Cardiac muscle cell (in vitro differentiated cells and primary cell): ENCODE measurements at regions not wholly inside any gene's neighbourhood (a gene's known extent, or its start where the extent isn't known, plus 50 kb on each side); places are given as distances from the start of the nearest gene placed in this dataset.

Source experiments
- DNase-seq, 2 donors: peaks; one replicate each; pipeline versions ENCODE4 v3.0.0 to v3.0.0-alpha.2; 2010 to 2017; ENCODE audit warnings: low read depth in 1 of 2, low spot score in 1 of 2
- H3K27ac ChIP-seq: fragments of 200-600 bp; sonication (generic); 2 replicates; pipeline ENCODE4 v1.5.1; 2016
- H3K27me3 ChIP-seq: fragments of 200-600 bp; sonication (generic); 2 replicates; pipeline ENCODE4 v1.6.0; 2016; ENCODE audit warnings: control low read depth
- H3K36me3 ChIP-seq: fragments of 200-600 bp; sonication (generic); 2 replicates; pipeline ENCODE4 v1.5.1; 2016; ENCODE audit warnings: control low read depth
- H3K4me1 ChIP-seq: fragments of 200-600 bp; sonication (generic); 2 replicates; pipeline ENCODE4 v1.8.1; 2017; ENCODE audit warnings: low read depth, mild to moderate bottlenecking, mixed run types
- H3K4me3 ChIP-seq: fragments of 200-600 bp; sonication (generic); 2 replicates; pipeline ENCODE4 v1.5.1; 2016; ENCODE audit warnings: mild to moderate bottlenecking
- H3K9me3 ChIP-seq: fragments of 200-600 bp; sonication (generic); 2 replicates; pipeline ENCODE4 v1.5.1; 2017; ENCODE audit warnings: low read depth, mild to moderate bottlenecking, control low read depth
- TF ChIP-seq, protein P1 (sequence below): IDR thresholded peaks from 2 replicates; pipeline ENCODE4 v1.5.1; 2012; ENCODE audit warnings: low read depth, mild to moderate bottlenecking, low read length

DNA sequence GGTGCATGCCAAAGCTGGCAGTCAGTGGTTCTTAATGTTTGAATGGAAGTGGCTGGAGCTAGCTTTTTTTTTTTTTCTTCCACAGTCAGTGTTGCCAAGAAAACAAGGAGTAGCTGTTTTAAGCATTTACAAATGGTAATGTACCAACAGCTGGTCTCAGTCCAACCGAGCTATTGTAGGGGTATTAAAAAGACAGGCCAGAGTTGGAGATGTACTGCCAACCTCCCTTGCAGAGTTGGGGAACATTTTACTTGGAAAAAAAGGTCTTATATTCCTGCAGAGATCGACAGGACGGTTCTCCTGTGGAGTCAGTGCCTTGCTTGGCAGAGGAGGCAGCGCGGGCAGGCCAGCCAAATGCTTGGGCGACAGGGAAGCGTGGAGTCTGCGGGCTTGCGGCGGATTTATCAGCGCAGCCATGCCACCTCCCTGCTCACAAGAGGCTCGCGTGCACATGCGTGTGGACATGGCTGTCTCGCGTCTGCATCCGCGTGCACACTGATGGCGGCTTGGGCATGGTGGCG, 338.1 kb downstream of the RPS6KC1 start:
- Histone ChIP-seq H3K9me3 (no peaks in the 10 kb centered on the region), H3K4me3 (no peak overlapping the region), H3K36me3 (no peaks in the 10 kb centered on the region), H3K27me3 (no peaks in the 10 kb centered on the region), H3K4me1 (peaks cover 12% of the 10 kb centered on the region), H3K27ac (no peak overlapping the region)
- no peak for DNase-seq
- TF ChIP-seq, protein P1, sequence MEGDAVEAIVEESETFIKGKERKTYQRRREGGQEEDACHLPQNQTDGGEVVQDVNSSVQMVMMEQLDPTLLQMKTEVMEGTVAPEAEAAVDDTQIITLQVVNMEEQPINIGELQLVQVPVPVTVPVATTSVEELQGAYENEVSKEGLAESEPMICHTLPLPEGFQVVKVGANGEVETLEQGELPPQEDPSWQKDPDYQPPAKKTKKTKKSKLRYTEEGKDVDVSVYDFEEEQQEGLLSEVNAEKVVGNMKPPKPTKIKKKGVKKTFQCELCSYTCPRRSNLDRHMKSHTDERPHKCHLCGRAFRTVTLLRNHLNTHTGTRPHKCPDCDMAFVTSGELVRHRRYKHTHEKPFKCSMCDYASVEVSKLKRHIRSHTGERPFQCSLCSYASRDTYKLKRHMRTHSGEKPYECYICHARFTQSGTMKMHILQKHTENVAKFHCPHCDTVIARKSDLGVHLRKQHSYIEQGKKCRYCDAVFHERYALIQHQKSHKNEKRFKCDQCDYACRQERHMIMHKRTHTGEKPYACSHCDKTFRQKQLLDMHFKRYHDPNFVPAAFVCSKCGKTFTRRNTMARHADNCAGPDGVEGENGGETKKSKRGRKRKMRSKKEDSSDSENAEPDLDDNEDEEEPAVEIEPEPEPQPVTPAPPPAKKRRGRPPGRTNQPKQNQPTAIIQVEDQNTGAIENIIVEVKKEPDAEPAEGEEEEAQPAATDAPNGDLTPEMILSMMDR, result no peak

DNA sequence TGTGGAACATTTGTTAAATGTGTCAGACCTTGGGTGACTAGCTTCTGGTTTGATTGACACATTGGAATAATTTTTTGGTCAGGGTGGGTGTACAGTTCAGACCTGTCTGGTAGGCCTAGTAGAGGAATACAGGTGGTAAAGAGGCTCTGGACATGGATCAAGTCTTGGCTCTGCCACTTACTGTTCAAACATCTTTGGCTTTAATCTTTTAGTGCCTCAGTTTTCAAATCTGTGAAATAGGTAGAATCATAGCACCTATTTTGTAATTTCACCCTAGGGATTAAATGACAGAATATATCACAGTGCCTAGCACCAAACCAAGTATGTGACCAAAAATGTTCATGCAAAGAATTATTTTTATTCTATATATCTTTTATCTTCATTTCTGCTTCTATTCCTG, 340.4 kb downstream of the RPS6KC1 start:
- no peaks in the 10 kb centered on the region for H3K27me3 ChIP-seq
- no peak overlapping the region for H3K27ac ChIP-seq
- no peak for DNase-seq
- TF ChIP-seq, protein P1, result no peak
- H3K9me3 ChIP-seq, result no peaks in the 10 kb centered on the region
- H3K36me3 ChIP-seq, result no peaks in the 10 kb centered on the region
- no peak overlapping the region for H3K4me3 ChIP-seq
- peaks cover 12% of the 10 kb centered on the region for H3K4me1 ChIP-seq

DNA sequence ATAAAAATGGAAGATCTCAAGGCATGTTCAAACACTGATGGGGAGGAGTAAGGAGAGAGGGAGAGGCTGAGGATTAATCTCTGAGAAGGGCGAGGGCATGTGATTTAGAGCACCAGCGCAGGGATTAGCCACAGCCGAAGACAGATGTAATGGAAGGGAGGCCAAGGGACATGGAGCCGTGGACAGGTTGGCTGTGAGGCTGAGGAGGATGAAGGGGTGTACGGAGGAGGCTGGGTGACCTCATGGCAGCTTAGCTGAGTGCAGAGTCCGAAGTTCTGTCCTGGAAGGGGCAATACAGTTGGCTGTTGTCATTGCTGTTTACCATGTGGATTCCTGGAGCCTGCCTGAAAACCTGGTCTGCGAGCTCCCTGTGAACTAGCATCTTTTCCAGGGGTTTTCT, 342.8 kb downstream of the RPS6KC1 start:
- Histone ChIP-seq H3K4me1 (peaks cover 12% of the 10 kb centered on the region), H3K36me3 (no peaks in the 10 kb centered on the region), H3K9me3 (no peaks in the 10 kb centered on the region), H3K27ac (no peak overlapping the region), H3K27me3 (no peaks in the 10 kb centered on the region), H3K4me3 (no peak overlapping the region)
- DNase-seq, result no peak
- TF ChIP-seq, protein P1, result no peak

DNA sequence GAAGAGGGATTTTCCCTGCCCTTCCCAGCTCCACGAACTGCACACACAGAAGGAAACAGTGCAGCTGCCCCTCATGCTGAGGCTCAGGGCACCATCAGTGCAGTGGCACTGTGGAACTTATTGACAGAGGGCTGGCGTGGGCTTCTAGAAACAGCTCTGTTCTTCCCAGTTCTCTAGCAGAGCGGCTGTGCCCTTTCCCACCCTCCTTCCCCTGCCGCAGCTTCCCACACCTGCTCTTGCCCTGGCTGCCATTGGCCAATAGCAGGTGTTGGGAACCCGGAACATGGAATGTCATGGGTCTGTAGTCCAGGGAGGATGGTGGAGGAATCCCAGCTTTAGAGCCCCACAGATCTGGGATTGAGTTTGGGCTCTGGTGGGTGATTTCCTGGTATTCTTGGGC, 343.8 kb downstream of the RPS6KC1 start:
- H3K27ac ChIP-seq, result no peak overlapping the region
- TF ChIP-seq, protein P1, result no peak

DNA sequence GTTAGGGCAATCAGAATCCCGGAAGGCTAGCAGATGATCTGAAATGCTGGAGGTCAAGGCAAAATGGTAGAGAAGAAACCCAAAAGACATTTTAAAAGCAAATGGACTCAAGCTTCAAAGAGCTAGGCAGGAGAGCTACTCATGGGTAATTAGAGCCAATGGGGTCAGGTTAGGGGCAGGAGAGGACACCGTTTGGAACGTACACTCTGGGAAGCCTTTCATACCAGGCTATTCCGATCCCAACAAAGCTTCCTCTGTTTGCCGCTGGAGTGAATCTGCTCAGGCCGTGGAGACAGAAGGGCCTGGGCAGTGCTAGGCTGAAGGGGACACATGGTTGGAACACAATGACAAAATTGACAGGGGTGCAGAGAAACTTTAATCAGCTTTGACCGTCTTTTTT, 346.6 kb downstream of the RPS6KC1 start:
- Histone ChIP-seq H3K9me3 (no peaks in the 10 kb centered on the region), H3K27ac (no peak overlapping the region), H3K4me3 (no peak overlapping the region), H3K4me1 (peaks cover 20% of the 10 kb centered on the region), H3K36me3 (no peaks in the 10 kb centered on the region), H3K27me3 (no peaks in the 10 kb centered on the region)
- no peak for DNase-seq
- TF ChIP-seq, protein P1, result no peak

More for the DNA sequence above, 343.8 kb downstream of the RPS6KC1 start:
- peaks cover 19% of the 10 kb centered on the region for H3K4me1 ChIP-seq
- no peaks in the 10 kb centered on the region for H3K9me3 ChIP-seq
- no peak for DNase-seq
- no peaks in the 10 kb centered on the region for H3K27me3 ChIP-seq
- H3K36me3 ChIP-seq, result no peaks in the 10 kb centered on the region
- H3K4me3 ChIP-seq, result no peak overlapping the region

DNA sequence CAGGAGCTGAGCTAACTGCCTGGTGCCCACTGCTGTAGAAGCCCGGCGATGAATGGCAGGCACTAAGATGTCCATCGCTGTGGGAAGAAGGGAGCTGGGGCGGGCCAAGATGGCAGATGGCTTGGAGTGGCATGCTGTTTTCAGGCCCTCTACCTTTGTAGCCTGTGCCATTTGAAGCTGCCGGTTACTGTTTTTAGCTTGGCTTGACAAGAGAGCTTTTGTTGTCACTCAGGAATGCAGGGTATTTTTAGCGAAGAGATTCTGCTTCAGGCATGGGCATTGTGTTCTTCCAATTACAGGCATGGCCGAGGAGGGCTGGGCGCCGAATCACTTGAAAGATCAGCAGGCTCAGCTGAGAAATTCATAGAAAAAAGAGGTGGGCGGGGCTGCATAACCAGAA, 348.7 kb downstream of the RPS6KC1 start:
- H3K27ac ChIP-seq, result peak overlapping the region; percentile 96
- no peaks in the 10 kb centered on the region for H3K27me3 ChIP-seq
- peak in 1 of 2 donors; percentile 90 for DNase-seq
- H3K4me3 ChIP-seq, result no peak overlapping the region
- peaks cover 14% of the 10 kb centered on the region for H3K4me1 ChIP-seq
- no peaks in the 10 kb centered on the region for H3K36me3 ChIP-seq
- no peaks in the 10 kb centered on the region for H3K9me3 ChIP-seq
- TF ChIP-seq, protein P1, result no peak
